DND-41 (cell line): ENCODE measurements at regions not wholly inside any gene's neighbourhood (a gene's known extent, or its start where the extent isn't known, plus 50 kb on each side); places are given as distances from the start of the nearest gene placed in this dataset.

Source experiments
- EZH2 ChIP-seq: IDR thresholded peaks from 3 replicates; pipeline ENCODE4 v1.6.1; 2012; ENCODE audit warnings: borderline replicate concordance, low read depth, mild to moderate bottlenecking, moderate library complexity, low read length, inconsistent platforms; ENCODE audit not compliant: severe bottlenecking
- TF ChIP-seq, protein P1 (sequence below): IDR thresholded peaks from 2 replicates; pipeline ENCODE4 v1.5.1; 2012; ENCODE audit warnings: borderline replicate concordance, low read length, moderate library complexity, mild to moderate bottlenecking; ENCODE audit not compliant: poor library complexity, severe bottlenecking; ENCODE audit errors: extremely low read depth

DNA sequence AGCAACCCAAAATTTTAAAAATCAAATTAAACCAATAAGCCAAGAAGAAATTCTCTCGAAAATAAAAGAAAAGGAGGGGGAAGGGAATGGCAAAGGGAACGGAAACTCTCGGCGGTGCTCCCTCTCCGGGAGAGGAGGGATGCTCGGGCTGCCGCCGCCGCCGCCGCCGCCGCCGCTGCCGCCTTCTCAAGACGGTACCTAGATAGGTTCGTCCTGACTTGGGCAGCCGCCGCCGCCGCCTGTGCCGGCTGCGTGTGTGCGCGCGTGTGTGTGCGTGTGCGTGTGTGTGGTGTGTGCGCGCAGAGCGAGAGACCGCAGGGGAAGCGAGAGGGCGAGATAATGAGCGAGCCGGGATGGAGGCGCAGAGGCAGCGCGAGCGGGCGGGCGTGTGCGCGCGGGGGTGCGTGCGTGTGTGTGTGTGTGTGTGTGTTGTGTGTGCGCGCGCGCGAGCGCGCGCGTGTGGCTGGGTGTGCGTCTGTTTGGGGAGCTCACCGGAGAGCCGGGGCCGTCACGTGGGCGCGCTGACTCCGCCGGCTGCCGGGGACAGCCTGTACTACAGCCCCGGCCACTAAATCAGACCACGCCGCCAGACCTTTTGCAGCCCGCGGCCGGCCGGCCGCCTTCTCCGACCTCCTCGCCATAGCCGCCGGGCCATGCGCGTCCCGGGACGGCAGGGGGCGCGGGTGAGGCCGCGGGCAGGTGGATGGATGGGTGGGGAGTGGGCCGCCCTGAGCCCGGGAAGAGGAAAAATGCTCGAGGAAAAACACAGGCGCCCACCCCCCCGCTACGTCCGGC is 111.6 kb downstream of the DHX15 start:
- TF ChIP-seq, protein P1, sequence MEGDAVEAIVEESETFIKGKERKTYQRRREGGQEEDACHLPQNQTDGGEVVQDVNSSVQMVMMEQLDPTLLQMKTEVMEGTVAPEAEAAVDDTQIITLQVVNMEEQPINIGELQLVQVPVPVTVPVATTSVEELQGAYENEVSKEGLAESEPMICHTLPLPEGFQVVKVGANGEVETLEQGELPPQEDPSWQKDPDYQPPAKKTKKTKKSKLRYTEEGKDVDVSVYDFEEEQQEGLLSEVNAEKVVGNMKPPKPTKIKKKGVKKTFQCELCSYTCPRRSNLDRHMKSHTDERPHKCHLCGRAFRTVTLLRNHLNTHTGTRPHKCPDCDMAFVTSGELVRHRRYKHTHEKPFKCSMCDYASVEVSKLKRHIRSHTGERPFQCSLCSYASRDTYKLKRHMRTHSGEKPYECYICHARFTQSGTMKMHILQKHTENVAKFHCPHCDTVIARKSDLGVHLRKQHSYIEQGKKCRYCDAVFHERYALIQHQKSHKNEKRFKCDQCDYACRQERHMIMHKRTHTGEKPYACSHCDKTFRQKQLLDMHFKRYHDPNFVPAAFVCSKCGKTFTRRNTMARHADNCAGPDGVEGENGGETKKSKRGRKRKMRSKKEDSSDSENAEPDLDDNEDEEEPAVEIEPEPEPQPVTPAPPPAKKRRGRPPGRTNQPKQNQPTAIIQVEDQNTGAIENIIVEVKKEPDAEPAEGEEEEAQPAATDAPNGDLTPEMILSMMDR = peak; percentile 45
- TF ChIP-seq EZH2 = no peak
